Myocyte (in vitro differentiated cells): ENCODE measurements at regions not wholly inside any gene's neighbourhood (a gene's known extent, or its start where the extent isn't known, plus 50 kb on each side); places are given as distances from the start of the nearest gene placed in this dataset.
A peak's percentile ranks its signal among the peaks of the same experiment; 100 is the strongest.

ENCODE experiments used
- DNase-seq: peaks from one replicate; pipeline ENCODE4 v3.0.0-alpha.2; 2012; ENCODE audit warnings: low read depth

- DNase-seq = no peak
Observed at GRCh38 chr6:90788781-90789180, 201.9 kb upstream of the MAP3K7 start.

GRCh38 chr6:90787446-90787845, 200.6 kb upstream of the MAP3K7 start:
- no peak for DNase-seq

- no peak for DNase-seq
Observed at GRCh38 chr6:90780778-90781177, 193.9 kb upstream of the MAP3K7 start.

GRCh38 chr6:90780141-90780540, 193.3 kb upstream of the MAP3K7 start:
- no peak for DNase-seq

- no peak for DNase-seq
Observed at GRCh38 chr6:90778417-90779203, 191.7 kb upstream of the MAP3K7 start.

GRCh38 chr6:90770778-90771177, 183.9 kb upstream of the MAP3K7 start:
- DNase-seq = no peak

- no peak for DNase-seq
Observed at GRCh38 chr6:90765895-90766294, 179.0 kb upstream of the MAP3K7 start.

GRCh38 chr6:90765491-90765890, 178.6 kb upstream of the MAP3K7 start:
- DNase-seq = no peak

GRCh38 chr6:90764001-90764400, 177.1 kb upstream of the MAP3K7 start:
- no peak for DNase-seq

GRCh38 chr6:90759664-90760063, 172.8 kb upstream of the MAP3K7 start:
- no peak for DNase-seq

GRCh38 chr6:90758741-90759140, 171.9 kb upstream of the MAP3K7 start:
- no peak for DNase-seq

GRCh38 chr6:90753820-90754643, 167.2 kb upstream of the MAP3K7 start:
- DNase-seq = peak; percentile 52

GRCh38 chr6:90739802-90740201, 152.9 kb upstream of the MAP3K7 start:
- DNase-seq = no peak

GRCh38 chr6:90739339-90739738, 152.5 kb upstream of the MAP3K7 start:
- DNase-seq = no peak

GRCh38 chr6:90730151-90730673, 143.3 kb upstream of the MAP3K7 start:
- DNase-seq = no peak

GRCh38 chr6:90729057-90729456, 142.2 kb upstream of the MAP3K7 start:
- DNase-seq = no peak

GRCh38 chr6:90722648-90723047, 135.8 kb upstream of the MAP3K7 start:
- no peak for DNase-seq

GRCh38 chr6:90720404-90720803, 133.5 kb upstream of the MAP3K7 start:
- no peak for DNase-seq

- no peak for DNase-seq
Observed at GRCh38 chr6:90719321-90720195, 132.7 kb upstream of the MAP3K7 start.

- DNase-seq = no peak
Observed at GRCh38 chr6:90716376-90716775, 129.5 kb upstream of the MAP3K7 start.

GRCh38 chr6:90715093-90715655, 128.3 kb upstream of the MAP3K7 start:
- peak; percentile 15 for DNase-seq
